Esophagus muscularis mucosa (tissue), 4 donors: ENCODE measurements at regions not wholly inside any gene's neighbourhood (a gene's known extent, or its start where the extent isn't known, plus 50 kb on each side); places are given as distances from the start of the nearest gene placed in this dataset.

ENCODE experiments used
- CTCF ChIP-seq, 3 experiments: fragments of 200-600 bp in 2 of 3; fragments of 450-650 bp in 1 of 3; sonication (generic) in 2 of 3; IDR thresholded peaks; one replicate each; pipeline ENCODE4 v1.5.1; 2017 to 2019; ENCODE audit warnings: antibody characterized with exemption in 3 of 3, mild to moderate bottlenecking in 2 of 3, moderate library complexity in 1 of 3
- EP300 ChIP-seq: sonication (generic); formaldehyde crosslinking; IDR thresholded peaks from one replicate; pipeline ENCODE4 v1.6.1; 2017; ENCODE audit warnings: antibody characterized with exemption
- POLR2A ChIP-seq: fragments of 450-650 bp; IDR thresholded peaks from one replicate; pipeline ENCODE4 v1.6.1; 2017; ENCODE audit warnings: antibody characterized with exemption, moderate library complexity, mild to moderate bottlenecking, low read depth
- POLR2AphosphoS5 ChIP-seq, 2 donors: sonication (generic); formaldehyde crosslinking; IDR thresholded peaks; one replicate each; pipeline ENCODE4 v1.6.1; 2017; ENCODE audit warnings: antibody characterized with exemption in 2 of 2

DNA sequence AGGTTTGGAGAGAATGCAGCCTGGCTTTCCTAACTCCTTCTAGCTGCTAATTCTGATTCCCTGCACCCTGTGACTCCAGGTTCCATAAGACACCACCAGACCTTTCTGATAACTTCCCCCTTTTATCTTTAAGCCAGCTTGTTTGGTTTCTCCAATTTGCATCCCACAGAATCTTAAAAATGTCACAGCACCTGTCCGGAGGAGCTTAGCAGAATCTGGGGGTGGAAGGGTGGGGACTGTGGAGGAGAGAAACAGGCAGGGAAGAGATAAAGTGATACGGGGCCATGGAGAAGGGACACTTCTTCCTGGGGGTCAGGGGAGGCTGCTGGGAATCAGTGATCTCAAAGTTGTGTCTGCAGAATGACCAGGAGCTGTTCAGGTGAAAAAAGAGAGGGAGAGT lies 59.4 kb downstream of the FOXL1 start:
- TF ChIP-seq CTCF (IDR thresholded peaks at IDR 0.05) (no peak), POLR2A (no peak), EP300 (no peak), POLR2AphosphoS5 (IDR thresholded peaks at IDR 0.05) (no peak)
